H1 (cell line): ENCODE measurements at regions not wholly inside any gene's neighbourhood (a gene's known extent, or its start where the extent isn't known, plus 50 kb on each side); places are given as distances from the start of the nearest gene placed in this dataset.

Source experiments
- CTCF ChIA-PET: fragments of 300-600 bp; sonication (Branson Sonifier 250); formaldehyde crosslinking; loops from one replicate; lab custom pipeline; 2021; ENCODE audit not compliant: partially characterized antibody; lab: Charles Lee
- POLR2A ChIA-PET: fragments of 300-600 bp; sonication (Branson Sonifier 250); formaldehyde crosslinking; loops from one replicate; lab custom pipeline; 2021; ENCODE audit warnings: inconsistent platforms; ENCODE audit not compliant: partially characterized antibody; lab: Charles Lee
- DNase-seq, 2 experiments: peaks; one replicate each; pipeline versions ENCODE4 v3.0.0 to v3.0.0-alpha.2; 2010 to 2022; ENCODE audit warnings: low spot score in 2 of 2, low read depth in 1 of 2, mixed read lengths in 1 of 2
- FAIRE-seq: peaks from 2 replicates; lab custom pipeline; 2011; peaks lifted over from hg19 to GRCh38; lab: Jason Lieb, UNC
- H2AFZ ChIP-seq: 2 replicates; pipeline ENCODE4 v1.8.1; 2012; ENCODE audit warnings: low read length, inconsistent platforms
- H2AK5ac ChIP-seq: 2 replicates; pipeline ENCODE4 v1.6.1; 2013; ENCODE audit warnings: low read depth, low read length
- H2BK120ac ChIP-seq: replicated peaks from 2 replicates; pipeline ENCODE3; 2013; ENCODE audit warnings: low read depth, low read length, inconsistent platforms
- H2BK12ac ChIP-seq: 2 replicates; pipeline ENCODE4 v1.6.1; 2013; ENCODE audit warnings: low read depth, low read length
- H2BK15ac ChIP-seq: 2 replicates; pipeline ENCODE4 v1.6.1; 2013; ENCODE audit warnings: low read length
- H2BK20ac ChIP-seq: 2 replicates; pipeline ENCODE4 v1.6.1; 2013; ENCODE audit warnings: low read length
- H2BK5ac ChIP-seq: 2 replicates; pipeline ENCODE4 v1.6.1; 2013; ENCODE audit warnings: low read depth, low read length
- H3K14ac ChIP-seq: 2 replicates; pipeline ENCODE4 v1.6.1; 2013; ENCODE audit warnings: inconsistent platforms; ENCODE audit not compliant: insufficient read length
- H3K18ac ChIP-seq: 2 replicates; pipeline ENCODE4 v1.6.1; 2013; ENCODE audit warnings: low read length; ENCODE audit errors: extremely low read depth
- H3K23ac ChIP-seq: 2 replicates; pipeline ENCODE4 v1.6.1; 2013; ENCODE audit warnings: inconsistent platforms; ENCODE audit not compliant: insufficient read length
- H3K23me2 ChIP-seq: 2 replicates; pipeline ENCODE4 v1.6.1; 2013; ENCODE audit warnings: low read depth, low read length
- H3K27ac ChIP-seq: 2 replicates; pipeline ENCODE4 v1.6.1; 2011; ENCODE audit warnings: low read depth, low read length, inconsistent platforms
- H3K27me3 ChIP-seq, 4 experiments: replicated peaks in 1 of 4; 1 replicate in 1 of 4; 2 replicates in 3 of 4; pipeline versions ENCODE4 v1.6.1 to v1.8.1; 2011 to 2013; ENCODE audit warnings: low read length in 3 of 4, mild to moderate bottlenecking in 3 of 4, inconsistent platforms in 2 of 4, mixed read lengths in 2 of 4, moderate library complexity in 1 of 4; ENCODE audit not compliant: control insufficient read depth in 3 of 4, insufficient read depth in 3 of 4; ENCODE audit errors: extremely low read depth in 1 of 4
- H3K36me3 ChIP-seq, 4 experiments: 2 replicates each; pipeline versions ENCODE4 v1.6.1 to v1.8.1; 2011 to 2013; ENCODE audit warnings: mild to moderate bottlenecking in 4 of 4, low read length in 3 of 4, moderate library complexity in 2 of 4, control low read depth in 1 of 4, inconsistent platforms in 1 of 4; ENCODE audit not compliant: insufficient read depth in 4 of 4, control insufficient read depth in 2 of 4
- H3K4ac ChIP-seq: replicated peaks from 2 replicates; pipeline ENCODE3; 2013; ENCODE audit warnings: low read length, low read depth, mixed read lengths, inconsistent platforms; ENCODE audit not compliant: insufficient read length
- H3K4me1 ChIP-seq, 4 experiments: replicated peaks in 1 of 4; 1 replicate in 1 of 4; 2 replicates in 3 of 4; pipeline versions ENCODE4 v1.6.1 to v1.8.1; 2011 to 2013; ENCODE audit warnings: low read length in 3 of 4, inconsistent platforms in 2 of 4, mixed read lengths in 1 of 4; ENCODE audit not compliant: insufficient read depth in 4 of 4, control insufficient read depth in 3 of 4
- H3K4me2 ChIP-seq, 2 experiments: 2 replicates each; pipeline versions ENCODE4 v1.6.1 to v1.8.1; 2011 to 2013; ENCODE audit warnings: low read depth in 2 of 2, low read length in 2 of 2, control low read depth in 1 of 2, inconsistent platforms in 1 of 2, mild to moderate bottlenecking in 1 of 2; ENCODE audit not compliant: insufficient read depth in 1 of 2
- H3K4me3 ChIP-seq, 4 experiments: fragments of 200-600, 300-600 bp in 1 of 4; sonication (generic), shearing (Covaris generic), sonication (Bioruptor Twin) in 1 of 4; 2 replicates each; pipeline versions ENCODE4 v1.5.1 to v1.8.1; 2011 to 2016; ENCODE audit warnings: low read length in 4 of 4, low read depth in 3 of 4, control low read depth in 2 of 4, inconsistent platforms in 2 of 4, mild to moderate bottlenecking in 2 of 4, mixed read lengths in 1 of 4, moderate library complexity in 1 of 4; ENCODE audit not compliant: insufficient read depth in 2 of 4; ENCODE audit errors: extremely low read depth in 1 of 4
- H3K56ac ChIP-seq: replicated peaks from 2 replicates; pipeline ENCODE3; 2013; ENCODE audit warnings: low read depth, mild to moderate bottlenecking, mixed read lengths, low read length, inconsistent platforms; ENCODE audit not compliant: insufficient read length
- H3K79me1 ChIP-seq: 2 replicates; pipeline ENCODE4 v1.6.1; 2013; ENCODE audit warnings: low read depth, low read length, control low read depth
- H3K79me2 ChIP-seq, 2 experiments: 2 replicates each; pipeline versions ENCODE4 v1.6.1 to v1.8.1; 2012 to 2013; ENCODE audit warnings: low read length in 2 of 2, mild to moderate bottlenecking in 2 of 2, inconsistent platforms in 1 of 2; ENCODE audit not compliant: insufficient read depth in 2 of 2, control insufficient read depth in 1 of 2
- H3K9ac ChIP-seq, 4 experiments: replicated peaks in 1 of 4; 1 replicate in 1 of 4; 2 replicates in 3 of 4; pipeline versions ENCODE4 v1.6.1 to v1.8.1; 2011 to 2013; ENCODE audit warnings: low read depth in 3 of 4, low read length in 3 of 4, control low read depth in 2 of 4, mild to moderate bottlenecking in 2 of 4, moderate library complexity in 2 of 4, inconsistent platforms in 1 of 4; ENCODE audit errors: extremely low read depth in 1 of 4
- H3K9me3 ChIP-seq, 2 experiments: 2 replicates each; pipeline versions ENCODE4 v1.6.1 to v1.8.1; 2012 to 2013; ENCODE audit warnings: mild to moderate bottlenecking in 2 of 2, moderate library complexity in 2 of 2, control low read depth in 1 of 2, inconsistent platforms in 1 of 2, low read depth in 1 of 2, low read length in 1 of 2, mixed read lengths in 1 of 2; ENCODE audit not compliant: insufficient read depth in 2 of 2
- H4K20me1 ChIP-seq, 2 experiments: replicated peaks in 1 of 2; 2 replicates each; pipeline versions ENCODE3 to v1.8.1; 2011 to 2013; ENCODE audit warnings: inconsistent platforms in 2 of 2, low read length in 2 of 2, mild to moderate bottlenecking in 1 of 2; ENCODE audit not compliant: insufficient read depth in 2 of 2, control insufficient read depth in 1 of 2
- H4K5ac ChIP-seq: 2 replicates; pipeline ENCODE4 v1.6.1; 2013; ENCODE audit warnings: low read length, low read depth, mixed read lengths, inconsistent platforms; ENCODE audit not compliant: insufficient read length
- H4K8ac ChIP-seq: 2 replicates; pipeline ENCODE4 v1.8.0; 2013; ENCODE audit warnings: mild to moderate bottlenecking, moderate library complexity, low read length, inconsistent platforms; ENCODE audit not compliant: insufficient read depth; ENCODE audit errors: extremely low read depth
- H4K91ac ChIP-seq: replicated peaks from 2 replicates; pipeline ENCODE3; 2013; ENCODE audit warnings: low read length, mixed read lengths, inconsistent platforms; ENCODE audit not compliant: insufficient read length
- ASH2L ChIP-seq: fragments of 200-600, 300-600 bp; sonication (generic); IDR thresholded peaks from one replicate; pipeline ENCODE4 v1.7.1; 2017; ENCODE audit warnings: low read length
- CBX5 ChIP-seq: fragments of 300-800, 300-1000 bp; sonication (generic); IDR thresholded peaks from 2 replicates; pipeline ENCODE4 v1.7.1; 2016; ENCODE audit warnings: antibody characterized with exemption, low read length, low read depth
- CEBPB ChIP-seq: IDR thresholded peaks from 2 replicates; pipeline ENCODE4 v1.6.1; 2012; ENCODE audit warnings: low read depth, low read length
- EZH2 ChIP-seq: fragments of 200-600 bp; sonication (generic); IDR thresholded peaks from 2 replicates; pipeline ENCODE4 v1.7.1; 2012; ENCODE audit warnings: low read depth, mild to moderate bottlenecking, moderate library complexity, low read length, inconsistent platforms; ENCODE audit not compliant: severe bottlenecking
- FOSL1 ChIP-seq: IDR thresholded peaks from 2 replicates; pipeline ENCODE4 v1.6.1; 2011; ENCODE audit warnings: mild to moderate bottlenecking, low read depth, low read length, moderate library complexity; ENCODE audit not compliant: insufficient read depth
- JUN ChIP-seq: IDR thresholded peaks from 2 replicates; pipeline ENCODE4 v1.6.1; 2011; ENCODE audit warnings: low read depth, mild to moderate bottlenecking, improper control_type of control experiment, low read length
- KDM4A ChIP-seq: IDR thresholded peaks from one replicate; pipeline ENCODE4 v1.7.1; 2012; ENCODE audit warnings: low read depth, mild to moderate bottlenecking, moderate library complexity, low read length, inconsistent platforms; ENCODE audit not compliant: severe bottlenecking
- NANOG ChIP-seq: IDR thresholded peaks from 2 replicates; pipeline ENCODE4 v1.6.1; 2011; ENCODE audit warnings: low read length, low read depth, mild to moderate bottlenecking, inconsistent platforms; ENCODE audit not compliant: insufficient read depth, poor library complexity, severe bottlenecking
- RNF2 ChIP-seq: fragments of 200-900, 300-1000 bp; sonication (generic); IDR thresholded peaks from 2 replicates; pipeline ENCODE4 v1.7.1; 2016; ENCODE audit warnings: borderline replicate concordance, low read depth, mild to moderate bottlenecking, antibody characterized with exemption, low read length; ENCODE audit not compliant: poor library complexity, severe bottlenecking; ENCODE audit errors: missing control alignments
- SIRT6 ChIP-seq: IDR thresholded peaks from one replicate; pipeline ENCODE4 v1.7.1; 2012; ENCODE audit warnings: low read length, inconsistent platforms
- SP1 ChIP-seq: IDR thresholded peaks from 2 replicates; pipeline ENCODE4 v1.6.1; 2011; ENCODE audit warnings: low read depth, low read length
- SP4 ChIP-seq: IDR thresholded peaks from 2 replicates; pipeline ENCODE4 v1.6.1; 2012; ENCODE audit warnings: low read length, inconsistent platforms
- TCF12 ChIP-seq: IDR thresholded peaks from 2 replicates; pipeline ENCODE4 v1.6.1; 2011; ENCODE audit warnings: low read depth, mild to moderate bottlenecking, low read length
- TEAD4 ChIP-seq: IDR thresholded peaks from 2 replicates; pipeline ENCODE4 v1.6.1; 2012; ENCODE audit warnings: low read depth, low read length, inconsistent platforms, mixed read lengths
- WGBS, 2 experiments: shearing (Covaris generic) in 1 of 2; methylation state at CpG; one replicate each; pipeline versions ENCODE4 v1.1.6 to v1.1.7; 2013 to 2015; ENCODE audit warnings: low lambda C conversion rate in 2 of 2, mixed read lengths in 2 of 2, inconsistent platforms in 1 of 2, low coverage in 1 of 2, missing lambda C conversion rate in 1 of 2; ENCODE audit not compliant: insufficient replicate concordance in 2 of 2, insufficient coverage in 1 of 2, insufficient read length in 1 of 2; ENCODE audit errors: extremely low coverage in 1 of 2, missing lambda C conversion rate in 1 of 2; 5-methylcytosine and 5-hydroxymethylcytosine counted together

DNA sequence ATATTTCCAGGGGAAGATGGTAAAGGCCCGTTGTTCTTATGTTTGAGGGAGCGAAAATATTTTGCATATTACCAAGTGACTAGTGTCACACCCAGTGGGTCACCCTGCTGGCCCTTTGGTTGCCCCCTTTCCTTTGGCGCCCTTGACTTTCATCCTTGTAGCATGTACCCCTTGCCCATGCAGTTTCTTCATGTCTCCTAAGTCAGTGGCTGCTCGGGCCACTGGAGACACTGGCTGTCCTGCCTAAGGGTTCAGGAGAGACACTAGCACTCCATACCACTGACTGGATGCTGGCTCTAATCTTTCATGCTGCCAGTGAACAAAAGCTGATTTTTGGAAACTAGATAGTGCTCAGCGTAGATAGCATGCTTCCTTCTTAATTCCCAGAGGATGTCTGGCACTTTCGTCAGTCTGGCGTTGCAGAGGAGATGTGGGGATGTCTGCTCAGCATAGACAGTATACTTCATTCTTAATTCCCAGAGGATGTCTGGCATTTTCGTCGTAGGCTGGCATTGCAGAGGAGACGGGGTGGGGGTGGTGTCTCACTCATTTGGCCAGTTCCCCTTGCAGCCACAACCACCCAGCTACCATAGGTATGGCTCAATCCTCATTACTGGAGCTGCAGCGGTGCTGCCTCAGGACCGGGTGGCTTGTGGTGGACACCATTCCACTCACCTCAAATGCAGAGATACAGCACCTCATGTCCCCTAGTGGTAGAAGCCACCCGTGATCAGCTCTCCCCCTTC lies 770.9 kb upstream of the TPTE start:
- no peak overlapping the region for H4K91ac ChIP-seq
- no peaks in the 10 kb centered on the region for H3K79me2 ChIP-seq
- no peak overlapping the region for H3K56ac ChIP-seq
- ChIA-PET POLR2A (no interaction called here), CTCF (no interaction called here)
- H3K23me2 ChIP-seq, result no peaks in the 10 kb centered on the region
- no peak overlapping the region for H4K5ac ChIP-seq
- no peak overlapping the region for H2AK5ac ChIP-seq
- no peak overlapping the region for H2BK120ac ChIP-seq
- H2BK5ac ChIP-seq, result no peak overlapping the region
- H3K9me3 ChIP-seq, result peaks cover 53 to 78% of the 10 kb centered on the region in 2 experiments
- 85% methylated on average over 13 of the region's 13 CpGs; no CpG with 5 or more reads in 1 of the 2 experiments for WGBS, 2 experiments
- H4K20me1 ChIP-seq, result no peaks in the 10 kb centered on the region
- H3K23ac ChIP-seq, result no peak overlapping the region
- no peaks in the 10 kb centered on the region for H3K79me1 ChIP-seq
- no peak overlapping the region for H3K4me3 ChIP-seq
- DNase-seq (no peak), FAIRE-seq (no peak)
- H3K27me3 ChIP-seq, result peaks cover 0 to 1% (median 0%) of the 10 kb centered on the region in 4 experiments; a peak in 1 of 7 replicates
- no peak overlapping the region for H2BK15ac ChIP-seq
- no peak overlapping the region for H3K9ac ChIP-seq
- H3K4ac ChIP-seq, result no peak overlapping the region
- H4K8ac ChIP-seq, result no peak overlapping the region
- no peak overlapping the region for H2BK20ac ChIP-seq
- H2AFZ ChIP-seq, result no peak overlapping the region
- no peak overlapping the region for H3K18ac ChIP-seq
- H2BK12ac ChIP-seq, result no peak overlapping the region
- H3K14ac ChIP-seq, result no peak overlapping the region
- H3K36me3 ChIP-seq, result no peaks in the 10 kb centered on the region; a peak in 1 of 8 replicates
- H3K27ac ChIP-seq, result no peak overlapping the region
- H3K4me1 ChIP-seq, result no peaks in the 10 kb centered on the region
- no peak overlapping the region for H3K4me2 ChIP-seq
- TF ChIP-seq SIRT6 (no peak), CBX5 (no peak), FOSL1 (no peak), SP1 (no peak), SP4 (no peak), TCF12 (no peak), TEAD4 (no peak), KDM4A (no peak), CEBPB (no peak), RNF2 (no peak), NANOG (no peak), EZH2 (no peak), ASH2L (no peak), JUN (no peak)
